Skeletal muscle satellite cell (primary cell): ENCODE measurements at regions not wholly inside any gene's neighbourhood (a gene's known extent, or its start where the extent isn't known, plus 50 kb on each side); places are given as distances from the start of the nearest gene placed in this dataset.

Experiments
- H3K27me3 ChIP-seq: 2 replicates; pipeline ENCODE4 v1.7.0; 2013; ENCODE audit warnings: low read length; ENCODE audit not compliant: control insufficient read depth, insufficient read depth
- H3K36me3 ChIP-seq: 2 replicates; pipeline ENCODE4 v1.7.0; 2013; ENCODE audit warnings: mild to moderate bottlenecking, control low read depth, low read length; ENCODE audit not compliant: insufficient read depth
- H3K4me1 ChIP-seq: 2 replicates; pipeline ENCODE4 v1.7.0; 2013; ENCODE audit warnings: low read length; ENCODE audit not compliant: control insufficient read depth, insufficient read depth
- H3K4me2 ChIP-seq: 2 replicates; pipeline ENCODE4 v1.7.0; 2013; ENCODE audit warnings: mild to moderate bottlenecking, low read length
- H3K4me3 ChIP-seq: 2 replicates; pipeline ENCODE4 v1.7.0; 2013; ENCODE audit warnings: low read length
- H3K9ac ChIP-seq: 2 replicates; pipeline ENCODE4 v1.7.0; 2013; ENCODE audit warnings: mild to moderate bottlenecking, low read depth, low read length, moderate library complexity
- H3K9me3 ChIP-seq: replicated peaks from 2 replicates; pipeline ENCODE4 v1.7.0; 2013; ENCODE audit warnings: mild to moderate bottlenecking, control low read depth, low read length

DNA sequence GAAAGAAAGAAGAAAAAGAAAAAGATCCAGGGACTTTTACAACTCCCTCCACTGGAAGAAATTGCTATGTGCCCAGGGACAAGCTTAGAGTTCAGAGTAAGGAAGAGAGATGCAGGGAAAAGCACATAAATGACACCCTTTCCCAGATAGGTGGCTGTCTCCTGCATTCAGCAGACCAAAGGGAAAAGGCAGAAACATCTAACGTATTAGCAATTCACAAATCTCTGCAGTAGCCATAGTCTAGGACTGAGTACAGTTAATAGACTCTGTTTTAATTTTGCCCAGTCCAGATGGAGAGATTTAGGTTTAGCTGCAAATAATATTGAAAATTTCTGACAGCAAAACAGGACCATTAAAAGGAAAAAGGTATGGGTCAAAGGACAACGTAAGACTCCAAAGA, 71.3 kb upstream of the TNFRSF21 start:
- H3K9ac ChIP-seq = no peak overlapping the region
- H3K4me2 ChIP-seq = no peak overlapping the region
- H3K9me3 ChIP-seq = no peaks in the 10 kb centered on the region
- no peaks in the 10 kb centered on the region for H3K4me1 ChIP-seq
- no peak overlapping the region for H3K4me3 ChIP-seq
- H3K27me3 ChIP-seq = no peaks in the 10 kb centered on the region
- no peaks in the 10 kb centered on the region for H3K36me3 ChIP-seq

DNA sequence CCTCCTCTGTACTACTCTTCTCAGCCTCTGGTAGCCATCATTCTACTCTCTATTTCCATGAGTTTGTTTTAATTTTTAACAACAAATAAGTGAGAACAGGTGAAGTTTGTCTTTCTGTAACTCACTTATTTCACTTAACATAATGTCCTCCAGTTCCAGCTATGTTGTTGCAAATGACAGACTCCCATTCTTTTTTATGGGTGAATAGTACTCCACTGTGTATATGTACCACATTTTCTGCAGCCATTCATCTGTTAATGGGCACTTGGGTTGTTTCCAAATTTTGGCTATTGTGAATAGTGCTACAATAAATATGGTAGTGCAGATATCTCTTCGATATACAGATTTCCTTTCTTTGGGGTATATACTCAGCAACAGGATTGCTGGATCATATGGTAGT, 73.7 kb upstream of the TNFRSF21 start:
- Histone ChIP-seq H3K27me3 (no peaks in the 10 kb centered on the region), H3K4me1 (no peaks in the 10 kb centered on the region), H3K9me3 (no peaks in the 10 kb centered on the region), H3K4me2 (no peak overlapping the region), H3K4me3 (no peak overlapping the region), H3K36me3 (no peaks in the 10 kb centered on the region), H3K9ac (no peak overlapping the region)

DNA sequence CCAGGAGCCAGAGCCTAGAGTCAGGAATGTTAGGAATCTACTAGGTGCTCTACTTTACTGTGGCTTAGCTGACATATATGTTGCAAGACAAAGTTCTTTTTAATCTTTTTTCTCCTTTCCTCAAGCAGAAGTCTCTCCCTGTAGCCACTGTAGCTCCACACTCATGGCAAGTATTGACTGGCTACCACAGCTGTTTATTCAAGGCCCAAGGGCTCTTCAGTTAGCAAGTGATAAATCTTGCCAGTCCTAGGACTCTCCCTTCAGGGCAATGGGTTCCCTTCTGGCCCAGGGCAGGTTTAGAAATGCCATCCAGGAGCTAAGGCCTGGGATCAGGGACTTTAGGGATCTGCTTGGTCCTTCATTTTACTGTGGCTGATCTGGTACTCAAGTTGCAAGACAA, 82.0 kb upstream of the TNFRSF21 start:
- no peaks in the 10 kb centered on the region for H3K36me3 ChIP-seq
- H3K4me1 ChIP-seq = no peaks in the 10 kb centered on the region
- no peak overlapping the region for H3K4me2 ChIP-seq
- H3K9ac ChIP-seq = no peak overlapping the region
- no peak overlapping the region for H3K4me3 ChIP-seq
- H3K9me3 ChIP-seq = no peaks in the 10 kb centered on the region
- no peaks in the 10 kb centered on the region for H3K27me3 ChIP-seq

DNA sequence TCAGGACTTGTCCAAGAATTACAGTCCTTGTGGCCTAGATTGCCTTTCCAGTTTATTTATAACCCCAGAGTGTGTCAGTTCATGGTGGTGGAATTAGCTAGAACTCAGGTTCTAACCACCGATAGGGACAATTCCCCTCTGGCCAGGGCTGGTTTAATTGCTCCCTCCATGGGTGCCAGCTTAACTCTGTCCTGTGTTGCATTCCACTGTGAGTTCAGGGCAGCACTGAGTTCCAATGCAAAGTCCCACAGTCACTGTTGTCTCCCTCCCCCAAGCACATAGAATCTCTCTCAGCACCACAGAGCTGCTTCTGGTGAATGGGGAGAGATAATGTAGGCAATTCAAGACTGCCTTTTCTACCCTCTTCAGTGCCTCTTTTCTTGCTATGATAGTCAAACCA, 82.5 kb upstream of the TNFRSF21 start:
- no peaks in the 10 kb centered on the region for H3K4me1 ChIP-seq

DNA sequence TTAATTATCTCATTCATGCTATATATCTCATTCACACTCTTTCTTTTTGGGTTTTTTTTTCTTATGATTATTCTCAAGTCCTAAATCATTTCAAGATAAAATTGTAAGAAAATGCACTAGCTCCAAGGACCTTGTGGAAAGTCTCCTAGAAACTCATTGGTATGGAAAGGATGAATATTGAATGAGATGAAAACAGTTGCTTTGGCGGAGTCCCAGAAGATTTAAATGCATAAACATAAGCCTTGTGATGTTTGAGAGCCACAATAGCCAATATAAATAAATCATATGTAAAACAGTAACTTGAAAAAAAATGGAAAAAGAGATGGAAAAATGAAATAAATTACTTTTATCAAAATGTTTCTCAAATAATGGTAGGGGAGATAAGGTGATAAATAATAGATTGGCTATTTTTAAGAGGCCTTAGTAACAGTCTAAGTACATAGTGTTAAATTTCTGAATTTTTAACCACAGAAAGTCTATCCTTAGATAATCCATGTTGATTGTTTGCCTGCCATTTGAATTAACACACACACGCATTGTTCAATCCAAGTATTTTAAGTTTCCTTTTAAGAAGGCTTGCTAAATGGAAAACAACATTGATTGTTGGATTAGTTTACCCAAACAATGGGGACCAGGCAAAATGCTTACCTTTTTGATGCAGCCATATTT, 81.1 kb upstream of the CD2AP start:
- H3K27me3 ChIP-seq = peaks cover 8% of the 10 kb centered on the region

More for the DNA sequence above, 82.5 kb upstream of the TNFRSF21 start:
- Histone ChIP-seq H3K36me3 (no peaks in the 10 kb centered on the region), H3K9me3 (no peaks in the 10 kb centered on the region), H3K27me3 (peaks cover 3% of the 10 kb centered on the region), H3K4me2 (no peak overlapping the region), H3K4me3 (no peak overlapping the region), H3K9ac (no peak overlapping the region)

DNA sequence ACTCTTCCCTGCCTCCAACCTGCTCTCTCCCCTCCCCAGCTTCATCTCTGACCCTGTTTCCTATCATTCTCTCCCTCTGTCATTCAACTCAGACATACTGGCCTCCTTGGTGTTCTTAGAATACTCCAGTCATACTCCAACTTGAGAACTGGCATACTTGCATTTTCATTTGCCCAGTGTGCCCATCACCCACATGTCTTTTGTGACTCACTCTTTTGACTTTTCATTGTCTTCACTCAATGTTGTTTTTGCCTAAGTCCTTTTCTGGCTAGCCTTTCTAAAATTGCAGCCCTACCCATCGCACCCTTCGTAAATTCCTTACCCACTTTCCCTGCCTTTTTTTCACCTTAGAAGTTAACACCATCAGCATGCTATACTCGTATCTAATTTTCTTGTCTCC, 77.0 kb upstream of the CD2AP start:
- Histone ChIP-seq H3K9me3 (no peaks in the 10 kb centered on the region), H3K4me2 (no peak overlapping the region), H3K9ac (no peak overlapping the region), H3K4me3 (no peak overlapping the region), H3K27me3 (peaks cover 8% of the 10 kb centered on the region), H3K4me1 (no peaks in the 10 kb centered on the region), H3K36me3 (no peaks in the 10 kb centered on the region)

More for the DNA sequence above, 81.1 kb upstream of the CD2AP start:
- H3K9ac ChIP-seq = no peak overlapping the region
- H3K4me2 ChIP-seq = no peak overlapping the region
- H3K36me3 ChIP-seq = no peaks in the 10 kb centered on the region
- no peaks in the 10 kb centered on the region for H3K4me1 ChIP-seq
- no peaks in the 10 kb centered on the region for H3K9me3 ChIP-seq
- H3K4me3 ChIP-seq = no peak overlapping the region

DNA sequence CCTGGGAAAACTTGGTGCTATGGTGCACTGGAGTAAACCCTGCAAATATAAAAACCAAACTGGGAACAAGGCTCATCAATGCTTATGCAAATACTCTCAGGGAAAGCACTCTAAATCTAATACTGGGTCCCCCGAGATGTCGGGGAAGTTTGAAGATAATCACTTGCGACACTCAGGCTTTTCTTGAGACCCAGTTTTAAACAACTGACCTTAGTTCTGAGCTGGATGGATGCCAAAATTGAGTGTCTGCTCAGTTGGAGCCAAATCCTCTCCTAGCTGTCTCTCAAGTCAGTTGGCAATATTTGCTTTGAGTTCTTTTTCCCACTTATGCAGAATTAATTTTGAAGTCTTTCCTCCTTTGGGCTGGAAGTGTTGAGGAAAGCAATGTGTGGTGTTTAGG, 75.5 kb upstream of the CD2AP start:
- no peaks in the 10 kb centered on the region for H3K36me3 ChIP-seq
- peaks cover 5% of the 10 kb centered on the region for H3K27me3 ChIP-seq
- H3K4me2 ChIP-seq = no peak overlapping the region
- no peak overlapping the region for H3K4me3 ChIP-seq
- H3K4me1 ChIP-seq = no peaks in the 10 kb centered on the region
- no peak overlapping the region for H3K9ac ChIP-seq
- H3K9me3 ChIP-seq = no peaks in the 10 kb centered on the region

DNA sequence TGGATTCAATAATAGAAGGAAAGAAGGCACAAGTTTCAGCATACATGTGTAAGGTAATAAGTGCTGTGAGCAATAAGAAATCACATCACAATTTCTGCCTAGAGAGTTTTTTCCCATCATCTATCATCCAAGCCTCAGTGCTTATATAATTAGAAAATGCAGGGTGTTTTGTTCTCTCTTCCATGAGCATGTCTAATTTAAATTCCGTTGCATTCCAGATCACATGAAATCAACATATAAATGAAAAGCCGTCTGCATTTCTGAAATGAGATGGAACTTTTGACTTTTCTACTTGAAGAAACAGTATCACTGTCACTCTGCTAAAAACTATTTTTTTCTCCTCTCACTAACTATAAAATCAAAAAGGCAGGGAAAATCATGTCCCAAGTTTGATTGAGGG, 74.5 kb upstream of the CD2AP start:
- peaks cover 8% of the 10 kb centered on the region for H3K4me1 ChIP-seq
- no peak overlapping the region for H3K4me2 ChIP-seq
- no peaks in the 10 kb centered on the region for H3K36me3 ChIP-seq
- H3K9ac ChIP-seq = no peak overlapping the region
- H3K27me3 ChIP-seq = peaks cover under 1% of the 10 kb centered on the region
- H3K9me3 ChIP-seq = no peaks in the 10 kb centered on the region
- no peak overlapping the region for H3K4me3 ChIP-seq

DNA sequence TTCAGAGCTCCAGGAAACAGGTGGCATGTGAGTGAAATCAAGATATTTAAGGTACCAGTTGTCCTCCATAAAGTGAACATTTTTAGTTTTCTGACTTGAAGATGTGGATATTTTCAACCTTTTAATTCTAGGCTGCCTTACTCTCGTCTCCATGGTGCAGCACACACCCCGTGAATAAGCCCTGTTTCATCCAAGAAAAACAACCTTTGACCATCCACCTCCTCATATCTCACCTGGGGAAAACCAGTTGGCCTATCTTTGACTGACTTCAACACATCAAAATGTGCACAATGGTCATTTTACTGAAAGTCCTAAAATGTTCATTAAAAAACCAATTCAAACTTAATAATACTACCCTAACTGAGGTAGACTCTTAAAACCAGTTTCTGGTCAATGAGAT, 73.8 kb upstream of the CD2AP start:
- H3K4me1 ChIP-seq = peaks cover 11% of the 10 kb centered on the region
- H3K4me3 ChIP-seq = no peak overlapping the region
- no peaks in the 10 kb centered on the region for H3K36me3 ChIP-seq
- H3K9ac ChIP-seq = no peak overlapping the region
- no peaks in the 10 kb centered on the region for H3K27me3 ChIP-seq
- no peaks in the 10 kb centered on the region for H3K9me3 ChIP-seq
- H3K4me2 ChIP-seq = no peak overlapping the region

DNA sequence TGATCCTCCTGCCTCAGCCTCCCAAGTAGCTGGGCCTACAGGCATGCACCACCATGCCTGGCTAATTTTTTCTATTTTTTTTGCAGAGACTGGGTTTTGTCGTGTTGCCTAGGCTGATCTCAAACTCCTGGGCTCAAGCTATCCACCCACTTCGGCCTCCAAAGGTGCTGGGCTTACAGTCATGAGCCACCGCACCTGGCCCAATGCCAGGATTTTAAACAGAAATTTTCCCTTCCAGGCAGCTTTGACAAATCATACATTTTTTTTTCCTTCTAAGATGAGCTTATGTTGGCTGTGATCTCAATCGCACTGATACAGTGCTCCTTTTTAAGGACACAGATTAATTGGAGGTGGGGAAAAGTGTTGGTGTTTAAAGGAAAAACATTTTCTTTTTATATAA, 73.2 kb upstream of the CD2AP start:
- Histone ChIP-seq H3K27me3 (no peaks in the 10 kb centered on the region), H3K4me2 (no peak overlapping the region), H3K9ac (no peak overlapping the region), H3K36me3 (no peaks in the 10 kb centered on the region), H3K4me3 (no peak overlapping the region), H3K4me1 (peaks cover 11% of the 10 kb centered on the region), H3K9me3 (no peaks in the 10 kb centered on the region)

DNA sequence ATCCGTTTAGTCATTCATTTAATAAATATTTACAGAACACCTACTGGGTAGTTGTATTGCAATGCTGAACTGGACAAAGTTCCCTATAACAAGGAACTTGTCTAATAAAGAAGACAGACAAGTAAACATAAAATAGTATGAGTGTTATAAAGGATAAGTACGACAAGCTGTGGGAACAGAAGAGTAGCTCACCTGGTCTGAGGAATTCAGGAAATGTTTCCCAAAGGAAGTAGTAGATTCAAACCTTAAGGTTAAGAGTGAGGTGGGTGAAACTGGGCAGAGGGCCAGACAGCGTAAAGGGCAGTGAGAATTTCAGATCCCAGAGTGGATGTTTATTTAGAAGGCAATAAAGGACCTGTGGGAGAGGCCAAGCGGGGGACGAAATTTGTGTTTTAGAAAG, 72.3 kb upstream of the CD2AP start:
- Histone ChIP-seq H3K4me2 (no peak overlapping the region), H3K36me3 (no peaks in the 10 kb centered on the region), H3K4me1 (peaks cover 11% of the 10 kb centered on the region), H3K4me3 (no peak overlapping the region), H3K27me3 (no peaks in the 10 kb centered on the region), H3K9ac (no peak overlapping the region), H3K9me3 (no peaks in the 10 kb centered on the region)
